Right renal pelvis (tissue), 4 donors: ENCODE measurements at regions not wholly inside any gene's neighbourhood (a gene's known extent, or its start where the extent isn't known, plus 50 kb on each side); places are given as distances from the start of the nearest gene placed in this dataset.

Experiments used
- DNase-seq, 4 donors: peaks; one replicate each; pipeline ENCODE4 v3.0.0-alpha.2; 2013; ENCODE audit warnings: low read depth in 4 of 4, low spot score in 3 of 4, missing footprints in 1 of 4

DNA sequence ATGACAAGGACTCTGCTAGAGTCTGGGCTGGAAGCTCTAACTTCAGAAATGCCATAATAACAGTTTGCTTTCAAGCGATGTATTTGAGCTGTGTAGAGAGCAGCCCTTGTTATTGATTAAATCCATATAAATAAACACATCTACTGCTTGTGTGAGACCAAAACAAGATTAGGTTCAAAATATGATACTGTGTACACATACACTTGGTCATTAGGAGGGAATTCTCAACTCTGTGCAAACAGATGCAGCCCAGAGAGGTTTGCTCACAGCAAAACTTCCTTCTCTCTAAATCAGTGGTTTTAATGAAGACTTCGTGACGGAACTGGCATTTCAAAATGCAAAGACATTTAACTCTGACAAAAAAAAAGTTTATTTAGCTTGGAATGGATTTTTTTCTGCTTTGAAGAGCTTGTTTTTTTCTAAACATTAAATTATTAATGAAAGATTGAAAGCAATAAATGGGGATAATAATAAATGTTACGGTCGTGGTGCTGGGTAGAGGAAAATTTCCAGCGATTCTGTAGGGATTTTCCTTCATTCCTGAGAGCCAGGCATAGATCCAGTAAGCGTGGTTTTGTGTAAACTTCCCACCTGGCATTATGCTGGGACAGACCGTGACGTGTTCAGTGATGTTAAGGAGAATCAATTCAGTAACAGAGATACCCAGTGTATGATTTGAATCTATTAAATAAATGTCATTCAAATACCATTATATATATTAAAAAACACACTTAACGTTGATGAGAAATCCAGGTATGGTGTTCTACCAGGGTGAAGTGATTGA lies 213.7 kb downstream of the TEX29 start:
- no peak for DNase-seq

DNA sequence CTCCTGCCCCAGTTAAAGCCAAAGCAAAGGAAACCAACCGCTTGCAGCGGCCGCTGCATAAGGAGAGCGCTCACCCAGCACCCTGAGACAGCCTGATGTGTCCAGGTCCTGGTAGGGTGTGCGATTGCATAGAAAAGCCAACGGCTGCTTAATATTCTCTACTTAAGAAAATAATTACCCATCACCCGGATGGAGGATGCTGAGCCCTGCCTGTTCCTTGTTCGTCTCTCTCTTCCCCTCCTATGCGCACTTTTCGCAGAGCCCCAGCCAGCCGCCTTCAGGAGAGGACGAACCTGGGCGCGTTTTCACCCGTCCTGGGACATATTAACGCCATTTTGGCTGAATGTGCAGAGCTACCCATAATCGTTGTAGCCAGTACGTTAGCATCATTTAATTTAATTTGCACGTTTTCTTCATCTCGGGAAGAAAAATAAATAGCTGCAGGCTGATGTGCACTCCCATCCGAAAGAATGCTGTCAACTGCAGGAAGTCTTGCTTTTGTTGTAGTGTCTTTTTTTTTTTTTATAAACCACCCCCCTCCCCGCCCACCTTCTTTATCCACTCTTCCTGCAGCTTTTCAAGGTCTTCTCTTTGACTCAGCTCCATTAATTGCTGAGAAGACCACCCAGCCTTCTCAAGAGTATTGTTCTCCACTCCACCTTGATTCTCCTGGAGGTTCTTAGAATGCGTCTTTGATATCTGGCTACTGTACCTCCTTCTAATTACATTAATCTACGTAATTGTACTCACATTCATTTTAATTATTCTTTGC lies 214.5 kb downstream of the TEX29 start:
- no peak for DNase-seq

DNA sequence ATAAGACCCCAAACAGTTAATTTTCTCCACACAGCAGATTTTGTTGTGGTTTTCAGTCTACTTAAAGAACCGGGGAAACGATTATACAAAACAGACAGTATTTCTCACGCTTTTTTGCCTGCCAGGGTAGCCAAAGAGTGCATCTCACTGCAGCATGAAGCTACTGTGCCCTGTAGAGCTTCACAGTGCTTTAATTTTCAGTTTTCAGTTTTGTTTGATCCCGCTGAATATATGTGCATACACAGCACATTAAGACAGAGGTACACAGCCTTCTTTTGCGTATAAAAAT lies 215.0 kb downstream of the TEX29 start:
- DNase-seq, result no peak

DNA sequence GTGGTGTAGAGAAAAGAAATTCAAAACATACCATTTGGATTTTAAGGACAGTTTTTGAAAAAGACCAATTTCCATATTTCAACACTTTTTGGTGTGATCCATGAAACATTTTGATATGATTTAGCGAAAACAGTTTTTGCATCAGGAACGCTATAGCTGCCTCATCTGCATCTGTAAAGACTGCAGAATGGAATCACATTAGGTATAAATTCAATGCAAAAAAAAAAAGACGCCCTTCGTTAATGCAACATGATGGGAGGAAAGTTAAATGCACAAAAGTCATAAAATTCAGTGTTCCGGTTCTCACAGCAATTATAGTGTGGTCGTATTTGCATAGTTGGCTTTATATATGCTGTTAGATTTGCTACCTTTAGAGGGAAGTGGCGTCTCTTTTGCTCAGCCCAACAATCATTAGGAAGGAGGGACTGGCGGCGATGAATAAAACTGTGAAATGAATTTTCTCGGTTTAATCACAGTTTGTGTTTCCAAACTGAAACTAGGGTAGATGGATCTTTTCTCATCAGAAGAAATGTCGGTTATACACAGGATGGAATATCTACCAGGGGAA lies 215.7 kb downstream of the TEX29 start:
- DNase-seq, result no peak

DNA sequence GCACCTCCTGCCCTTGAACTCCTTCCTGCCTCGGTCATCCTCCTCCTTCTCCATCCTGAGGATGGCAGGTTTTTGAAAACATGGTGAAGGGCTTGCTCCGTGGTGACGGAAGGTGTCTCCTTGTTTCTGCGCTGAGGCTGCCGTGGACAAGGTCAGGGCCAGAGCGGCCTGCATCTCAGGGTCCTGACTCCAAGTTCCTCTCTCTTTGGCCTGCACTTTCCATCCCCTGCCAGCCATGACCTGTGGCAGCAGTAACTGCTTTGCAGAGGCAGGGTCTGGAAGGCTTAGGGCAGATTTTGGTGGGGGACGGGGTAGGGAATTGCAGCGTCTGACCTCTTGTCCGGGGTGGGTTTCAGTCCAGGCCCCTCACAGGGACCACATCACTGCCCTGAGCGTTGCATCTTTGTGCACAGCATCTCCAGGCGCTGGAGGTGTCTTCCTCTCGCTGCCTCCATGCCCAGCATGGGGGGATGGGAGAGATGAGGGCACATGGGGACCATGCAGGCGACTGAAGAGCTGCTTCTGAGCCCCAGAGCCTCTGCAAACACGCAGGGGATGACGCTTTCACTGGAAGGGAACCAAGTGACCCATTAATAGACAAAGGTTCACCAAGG lies 216.8 kb downstream of the TEX29 start:
- DNase-seq, result no peak

DNA sequence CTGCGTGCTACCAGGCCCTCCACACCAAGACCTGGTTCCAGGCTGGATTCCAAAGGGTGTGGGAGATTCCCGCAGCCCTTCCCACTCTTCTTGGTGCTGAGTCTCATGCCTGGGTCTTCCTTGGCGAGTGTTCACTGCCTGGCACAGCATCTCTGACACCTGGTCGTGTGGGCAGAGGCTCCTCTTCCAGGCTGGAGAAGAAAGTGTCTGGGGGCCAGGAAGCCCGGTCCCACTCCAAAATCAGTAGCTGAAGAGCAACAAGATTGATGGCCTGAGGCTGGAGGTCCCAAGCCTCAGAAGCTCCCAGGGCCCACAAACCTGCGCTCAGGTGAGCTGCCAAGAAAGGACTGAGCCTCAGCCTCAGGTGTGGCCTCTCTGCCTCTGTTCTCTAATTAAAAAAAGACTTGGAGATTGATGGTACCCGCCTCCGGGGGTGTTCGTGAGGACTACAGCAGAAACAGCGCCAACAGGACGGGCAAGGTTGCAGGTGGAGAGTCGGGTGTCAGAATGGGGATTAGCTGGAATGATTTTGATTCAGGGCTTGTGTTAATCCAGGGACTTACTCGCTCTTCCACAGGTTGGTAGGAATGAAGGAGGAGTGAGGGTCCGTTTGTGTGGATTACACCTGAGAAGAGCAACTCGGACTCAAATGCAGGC lies 217.5 kb downstream of the TEX29 start:
- no peak for DNase-seq

DNA sequence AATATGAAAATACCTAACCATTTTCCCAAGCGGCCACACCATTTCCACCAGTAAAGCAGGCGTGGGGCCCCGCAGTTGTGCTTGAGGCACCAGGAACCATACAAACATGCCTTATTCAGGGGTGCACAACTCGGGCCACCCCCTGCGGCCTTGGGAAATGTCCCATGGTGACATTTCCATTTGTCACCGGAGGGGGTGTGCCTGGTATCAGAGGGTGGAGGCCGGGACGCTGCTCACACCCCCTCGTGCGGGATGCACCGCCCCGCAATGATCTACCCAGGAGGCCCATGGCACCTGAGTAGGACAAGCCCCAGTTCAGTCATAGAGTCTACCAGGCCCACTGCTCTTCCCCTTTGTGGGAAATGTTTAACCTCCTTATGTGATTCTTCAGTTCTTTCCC lies 218.8 kb downstream of the TEX29 start:
- no peak for DNase-seq

DNA sequence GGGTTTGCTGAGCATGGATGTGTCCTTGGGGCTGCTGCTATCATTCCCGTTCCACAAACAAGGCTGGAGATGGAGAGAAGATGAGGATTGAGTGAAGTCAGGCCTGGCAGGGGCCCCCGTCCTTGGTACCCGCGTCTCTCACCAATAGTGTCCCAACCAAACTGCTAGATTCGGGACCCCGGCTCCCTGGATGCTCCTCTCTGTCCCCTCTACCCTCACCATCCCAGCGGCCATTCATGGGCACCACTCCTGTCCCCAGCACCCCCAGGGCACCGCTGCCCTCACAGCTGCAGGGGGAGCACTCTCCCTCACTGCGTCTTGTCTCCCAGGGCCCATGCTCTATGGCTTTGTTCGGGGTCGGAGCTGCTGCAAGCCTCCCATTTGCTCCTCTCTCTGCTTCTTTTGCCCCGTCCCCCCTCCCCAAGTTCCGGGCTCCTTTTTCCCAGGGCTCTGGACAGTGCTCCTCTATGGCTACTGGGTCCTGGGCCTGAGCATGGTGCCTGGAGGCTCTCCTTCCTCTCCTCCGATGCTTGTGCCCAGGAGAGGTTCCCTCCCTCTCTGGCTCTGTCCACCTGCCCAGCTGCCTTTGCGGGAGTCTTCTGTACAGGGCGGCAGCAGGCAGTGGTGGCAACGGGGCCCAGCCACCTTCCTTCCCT lies 219.5 kb downstream of the TEX29 start:
- no peak for DNase-seq

DNA sequence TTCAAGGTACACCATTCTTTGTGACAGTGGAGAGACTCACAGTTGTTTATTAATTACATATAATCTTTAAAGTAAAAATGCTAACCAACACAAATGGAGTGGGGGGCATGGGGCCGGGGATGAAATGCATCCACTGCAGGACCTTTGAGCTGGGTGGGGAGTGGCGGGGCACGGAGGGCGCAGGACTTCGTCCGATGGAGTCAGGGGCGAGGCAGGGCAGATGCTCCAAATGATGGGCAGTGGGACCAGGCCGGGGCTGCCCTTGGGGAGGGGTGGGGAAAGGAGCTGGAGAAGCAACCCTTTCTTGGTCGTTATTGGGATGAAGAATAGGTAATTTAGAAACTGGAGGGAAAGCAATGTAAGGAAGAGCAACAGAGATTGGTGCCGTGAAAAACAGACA lies 220.0 kb downstream of the TEX29 start:
- DNase-seq, result no peak

DNA sequence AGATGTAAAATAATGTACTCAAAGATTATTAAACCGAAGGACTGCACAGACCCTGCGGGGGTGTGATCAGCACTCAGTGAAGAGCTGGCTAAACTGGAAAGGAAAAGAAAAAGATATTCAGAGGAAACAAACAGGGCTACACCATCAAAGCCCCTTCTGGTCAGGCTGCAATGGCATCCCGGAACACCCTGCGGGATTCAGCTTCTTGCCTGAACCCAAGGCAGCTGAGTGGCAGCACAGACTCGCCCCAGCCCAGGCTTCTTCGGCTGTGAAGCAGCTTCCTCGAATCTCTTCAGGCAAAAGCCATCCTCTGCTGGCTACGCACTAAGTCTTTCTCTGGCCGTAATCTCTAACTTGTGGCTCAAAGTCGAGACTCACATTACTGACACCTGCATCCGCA lies 220.9 kb downstream of the TEX29 start:
- no peak for DNase-seq

DNA sequence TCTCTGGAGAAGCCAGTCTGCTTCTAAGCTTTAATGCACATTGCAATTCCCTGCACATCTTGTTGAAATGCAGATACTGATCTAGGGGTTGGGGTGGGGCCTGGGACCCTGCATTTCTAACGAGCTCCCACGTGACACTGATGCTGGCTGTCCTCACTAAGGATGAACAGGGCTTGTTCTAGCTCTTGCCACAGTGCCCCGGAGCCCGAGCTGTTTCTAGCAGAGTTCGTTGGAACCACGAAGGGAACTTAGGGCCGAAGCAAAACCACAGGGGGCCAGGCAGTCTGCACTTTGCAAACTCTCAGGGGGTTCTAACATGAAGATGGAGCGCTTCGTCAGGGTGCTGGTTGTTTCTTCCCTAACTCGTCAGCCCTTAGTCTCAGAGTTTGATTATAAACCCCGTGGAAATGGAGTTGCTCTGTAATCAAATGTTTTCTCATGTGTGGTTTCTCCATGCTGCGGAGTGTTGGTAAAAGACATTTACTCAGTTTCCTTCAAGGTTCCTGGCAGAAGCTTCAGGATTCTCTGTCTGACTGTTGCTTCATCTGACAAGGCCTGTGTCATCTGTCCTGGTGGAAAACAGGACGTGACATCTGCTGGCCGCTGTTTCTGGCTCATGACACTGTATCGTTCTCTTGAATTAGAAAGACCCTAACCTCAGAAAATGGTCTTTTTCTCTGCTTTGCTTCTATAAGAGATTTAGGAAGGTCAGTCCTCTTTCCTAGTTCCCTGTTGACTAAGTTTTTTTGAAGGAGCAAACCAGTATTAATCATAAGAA lies 221.5 kb downstream of the TEX29 start:
- no peak for DNase-seq

DNA sequence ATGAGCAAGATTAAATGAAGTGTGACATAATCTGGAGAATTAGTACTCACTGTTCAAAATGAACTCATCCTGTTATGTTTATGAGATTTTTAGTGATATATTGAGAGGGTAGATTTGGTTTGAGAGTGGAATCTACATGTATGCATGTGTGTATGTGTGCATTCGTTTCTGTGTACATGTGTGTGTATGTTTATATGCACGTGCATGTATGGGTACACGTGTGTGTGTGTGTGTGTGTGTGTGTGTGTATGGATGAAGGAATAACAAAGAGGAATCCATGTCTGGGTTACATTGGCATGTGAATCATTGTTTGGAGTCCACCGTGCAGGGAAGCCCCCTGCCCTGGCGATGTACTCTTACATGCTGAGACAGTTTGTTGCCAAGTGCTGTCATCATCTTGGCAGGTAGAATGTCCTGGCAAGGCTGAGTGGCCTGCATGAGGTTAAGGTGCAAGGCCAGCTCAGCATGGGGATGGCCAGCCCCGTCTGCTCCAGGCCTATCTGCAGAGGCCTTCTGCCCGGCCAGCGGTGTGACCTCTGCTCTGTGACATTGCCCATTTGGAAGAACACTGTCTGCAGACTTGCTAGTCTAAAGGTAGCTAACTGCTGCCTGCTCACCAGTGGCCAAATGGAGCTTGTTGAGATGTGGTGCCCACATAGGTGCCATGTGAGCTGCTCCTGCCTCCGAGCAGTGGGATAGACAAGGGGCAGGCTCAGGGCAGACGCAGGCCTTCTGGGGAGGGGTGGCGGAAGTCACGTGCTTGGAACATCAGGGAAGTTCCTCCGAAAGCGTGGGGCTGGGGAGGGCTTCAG lies 222.3 kb downstream of the TEX29 start:
- DNase-seq, result no peak

DNA sequence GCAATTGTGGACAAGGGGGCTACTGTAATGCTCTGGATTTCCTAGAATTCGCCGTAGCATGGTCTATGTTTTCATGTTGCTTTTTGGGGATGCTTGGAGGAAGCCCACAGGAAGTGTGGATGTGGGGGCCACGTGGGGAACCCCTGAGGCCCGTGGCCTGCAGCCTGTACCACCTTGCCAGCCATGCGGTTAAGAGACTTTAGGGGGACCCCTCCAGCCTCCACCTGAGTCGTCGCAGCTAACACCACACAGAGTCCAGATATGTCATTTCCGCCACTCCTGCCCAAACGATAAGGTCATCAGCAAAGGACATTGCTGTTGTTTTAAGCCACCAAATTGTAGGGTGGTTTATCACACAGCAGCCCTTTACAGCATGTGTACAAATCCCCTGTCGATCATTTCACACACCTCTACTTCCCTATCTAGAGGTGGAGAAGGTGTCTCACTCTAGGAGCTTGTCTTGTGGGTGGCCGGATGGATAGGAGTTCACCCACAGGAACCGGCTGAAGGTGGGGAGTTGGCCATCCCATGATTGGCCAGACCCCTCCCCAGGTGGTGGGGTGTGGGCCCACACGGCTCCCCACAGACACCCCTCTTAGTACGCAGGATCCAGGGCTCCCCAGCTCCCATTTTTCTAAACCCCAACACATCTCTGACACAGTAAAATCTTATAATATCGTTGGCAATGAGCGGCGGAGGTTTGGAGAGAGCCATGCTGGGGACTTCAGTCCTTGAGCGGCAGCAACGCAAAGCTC lies 226.7 kb downstream of the TEX29 start:
- DNase-seq, result no peak

DNA sequence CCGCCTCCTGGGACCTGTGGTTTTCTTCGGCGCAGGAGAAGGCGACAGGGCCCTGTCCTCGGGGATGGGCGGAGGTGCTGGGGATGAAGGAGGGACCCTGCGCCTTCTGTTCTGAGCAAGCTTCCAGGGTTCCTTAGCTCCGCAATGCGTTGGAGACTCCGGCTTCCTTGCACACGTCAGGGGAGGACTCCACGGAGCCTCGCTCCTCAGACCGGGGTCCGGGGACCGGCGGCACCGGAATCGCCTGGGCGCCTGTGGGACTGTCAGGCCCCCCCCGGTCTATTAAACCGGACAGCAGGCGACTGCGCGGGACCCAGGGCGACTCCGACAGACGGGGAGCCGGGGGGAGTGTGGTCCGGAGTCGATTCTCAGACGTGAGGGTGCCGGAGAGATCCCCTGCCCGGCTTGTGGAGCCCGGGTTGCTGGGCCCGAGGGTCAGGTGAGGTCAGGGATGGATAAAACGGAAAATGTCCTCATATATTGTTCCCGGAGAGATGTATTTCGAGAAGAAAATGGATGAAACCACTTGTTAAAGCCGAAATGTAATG lies 227.4 kb downstream of the TEX29 start:
- DNase-seq, result no peak

DNA sequence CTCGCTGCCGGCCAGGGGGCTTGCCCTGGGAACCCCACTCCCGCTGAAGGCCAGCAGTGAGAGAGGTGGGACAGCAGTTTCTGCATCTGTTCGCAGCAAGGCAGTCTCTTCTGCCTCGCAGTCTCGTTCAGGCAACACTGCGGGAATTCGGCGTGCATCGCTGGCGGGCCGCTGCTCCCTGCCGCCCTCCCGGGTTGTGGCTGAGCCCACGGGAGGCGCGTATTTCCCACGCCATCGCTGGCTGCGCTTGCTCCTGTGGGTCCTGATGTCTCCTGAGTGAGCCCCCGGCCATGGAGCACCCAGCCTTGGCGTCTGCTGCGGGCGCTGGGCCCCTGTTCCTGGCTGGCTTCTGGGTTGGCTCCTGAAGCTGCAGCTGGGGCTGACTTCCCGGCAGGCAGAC lies 227.9 kb downstream of the TEX29 start:
- DNase-seq, result no peak

DNA sequence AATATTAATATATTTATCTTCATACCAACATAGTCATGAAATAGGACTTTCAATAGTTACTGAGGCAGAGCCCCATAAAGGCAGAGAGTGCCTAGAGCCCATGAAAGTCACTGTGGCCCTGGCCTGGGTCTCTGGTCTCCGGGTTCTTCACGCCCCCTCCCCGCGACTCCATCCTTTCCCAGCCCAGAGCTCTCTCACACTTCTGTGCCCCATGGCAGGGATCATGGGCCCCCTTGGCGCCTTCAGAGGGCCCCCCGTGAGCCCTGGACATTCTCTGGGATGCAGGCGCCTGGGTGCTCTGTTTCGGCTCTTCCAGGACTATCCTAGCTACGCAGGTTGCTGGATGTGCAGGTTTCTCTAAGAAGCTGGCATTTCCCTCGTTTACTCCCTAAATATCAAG lies 228.4 kb downstream of the TEX29 start:
- DNase-seq, result no peak

DNA sequence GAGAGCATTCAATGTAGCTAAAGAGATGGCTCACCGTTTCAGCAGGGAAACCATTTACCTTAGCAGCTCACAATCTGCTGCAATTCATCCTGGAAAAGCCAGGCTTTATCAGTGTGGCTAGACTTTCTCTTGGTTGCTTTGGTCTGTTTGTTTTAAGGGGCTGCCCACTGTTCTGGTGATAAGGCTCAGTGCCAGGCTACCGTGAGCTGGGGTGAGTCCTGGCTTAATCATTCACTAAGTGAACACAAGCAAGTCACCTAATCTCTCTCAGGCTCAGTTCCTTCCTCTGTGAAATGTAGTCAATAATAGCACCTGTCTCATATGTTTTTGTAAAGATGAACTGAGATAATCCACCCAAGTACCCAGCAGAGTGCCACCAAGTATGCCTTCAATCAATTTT lies 229.0 kb downstream of the TEX29 start:
- no peak for DNase-seq

DNA sequence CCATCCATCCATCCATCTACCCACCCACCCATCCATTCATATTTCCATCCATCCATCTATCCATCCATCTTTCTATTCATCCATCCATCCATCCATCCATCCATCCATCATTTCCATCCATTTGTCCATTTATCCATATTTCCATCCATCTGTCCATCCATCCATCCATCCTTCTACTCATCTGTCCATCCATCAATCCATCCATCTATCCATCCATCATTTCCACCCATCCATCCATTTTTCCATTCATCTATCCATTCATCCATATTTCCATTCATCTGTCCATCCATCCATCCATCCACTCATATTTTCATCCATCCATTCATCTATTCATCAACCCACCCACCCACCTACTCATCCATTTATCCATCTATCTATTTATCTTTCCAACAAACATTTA lies 229.6 kb downstream of the TEX29 start:
- no peak for DNase-seq
